WTC11 (cell line): ENCODE measurements at regions not wholly inside any gene's neighbourhood (a gene's known extent, or its start where the extent isn't known, plus 50 kb on each side); places are given as distances from the start of the nearest gene placed in this dataset.

Source experiments
- ATAC-seq: fragments of 200-7000 bp; cut with Tn5 transposase; 2 replicates; pipeline ENCODE4 v1.10.0; 2021; ENCODE audit warnings: mild to moderate bottlenecking, moderate library complexity
- CTCF ChIA-PET: fragments of 300-600 bp; sonication (Branson Sonifier 250); formaldehyde crosslinking; loops from one replicate; lab custom pipeline; 2021; ENCODE audit warnings: antibody characterized with exemption; lab: Charles Lee
- POLR2A ChIA-PET: fragments of 350-600 bp; sonication (Branson Sonifier 250); formaldehyde crosslinking; loops from one replicate; lab custom pipeline; 2021; ENCODE audit warnings: antibody characterized with exemption; lab: Charles Lee
- DNase-seq: peaks from one replicate; pipeline ENCODE4 v3.0.0; 2021; ENCODE audit warnings: low spot score
- H3K27ac Mint-ChIP-seq: 2 replicates; pipeline ENCODE4 v1.8.0; 2021; ENCODE audit warnings: mixed read lengths
- H3K27me3 Mint-ChIP-seq: 2 replicates; pipeline ENCODE4 v1.8.0; 2021; ENCODE audit warnings: low read depth, mild to moderate bottlenecking, moderate library complexity, mixed read lengths
- H3K36me3 Mint-ChIP-seq: 2 replicates; pipeline ENCODE4 v1.8.0; 2021; ENCODE audit warnings: mixed read lengths
- H3K4me1 Mint-ChIP-seq: 2 replicates; pipeline ENCODE4 v1.8.0; 2022; ENCODE audit warnings: mixed read lengths
- H3K4me3 Mint-ChIP-seq: 2 replicates; pipeline ENCODE4 v1.8.0; 2021; ENCODE audit warnings: mild to moderate bottlenecking, moderate library complexity, mixed read lengths
- H3K9me3 Mint-ChIP-seq: 2 replicates; pipeline ENCODE4 v1.8.0; 2021; ENCODE audit warnings: mixed read lengths
- AFF4 ChIP-seq: sonication (generic); formaldehyde crosslinking; IDR thresholded peaks from 2 replicates; pipeline ENCODE4 v1.8.1; 2023; ENCODE audit warnings: mild to moderate bottlenecking, missing genetic modification reagents, borderline replicate concordance
- ATF1 ChIP-seq: sonication (generic); formaldehyde crosslinking; IDR thresholded peaks from 2 replicates; pipeline ENCODE4 v1.8.1; 2023; ENCODE audit warnings: mild to moderate bottlenecking, moderate library complexity, missing genetic modification reagents
- ATF2 ChIP-seq: sonication (generic); formaldehyde crosslinking; IDR thresholded peaks from 2 replicates; pipeline ENCODE4 v1.8.1; 2022; ENCODE audit warnings: low read depth, missing genetic modification reagents, borderline replicate concordance
- CBFB ChIP-seq: sonication (generic); formaldehyde crosslinking; IDR thresholded peaks from 2 replicates; pipeline ENCODE4 v1.8.1; 2022; ENCODE audit warnings: mild to moderate bottlenecking, low read depth, missing genetic modification reagents
- CREB1 ChIP-seq: sonication (generic); formaldehyde crosslinking; IDR thresholded peaks from 2 replicates; pipeline ENCODE4 v1.8.0; 2023; ENCODE audit warnings: mild to moderate bottlenecking, missing genetic modification reagents
- EMX1 ChIP-seq: fragments of 250-450 bp; sonication (Bioruptor Pico); IDR thresholded peaks from 2 replicates; pipeline ENCODE4 v1.8.0; 2021; ENCODE audit warnings: mild to moderate bottlenecking
- FOXP1 ChIP-seq: sonication (generic); formaldehyde crosslinking; IDR thresholded peaks from 2 replicates; pipeline ENCODE4 v1.8.0; 2022; ENCODE audit warnings: missing genetic modification reagents, mild to moderate bottlenecking, moderate library complexity, borderline replicate concordance
- HMGA2 ChIP-seq: fragments of 250-450 bp; sonication (Bioruptor Pico); IDR thresholded peaks from 2 replicates; pipeline ENCODE4 v1.4.0; 2021; ENCODE audit warnings: mild to moderate bottlenecking, moderate library complexity
- IRF2 ChIP-seq: sonication (generic); formaldehyde crosslinking; IDR thresholded peaks from 2 replicates; pipeline ENCODE4 v1.8.0; 2022; ENCODE audit warnings: low read depth, missing genetic modification reagents, borderline replicate concordance
- JUN ChIP-seq: sonication (generic); formaldehyde crosslinking; IDR thresholded peaks from 2 replicates; pipeline ENCODE4 v1.8.0; 2023; ENCODE audit warnings: mild to moderate bottlenecking, missing genetic modification reagents
- KAT7 ChIP-seq: sonication (generic); formaldehyde crosslinking; IDR thresholded peaks from 2 replicates; pipeline ENCODE4 v1.8.1; 2023; ENCODE audit warnings: missing genetic modification reagents, mild to moderate bottlenecking, borderline replicate concordance
- NFATC4 ChIP-seq: fragments of 250-450 bp; sonication (Bioruptor Pico); IDR thresholded peaks from 2 replicates; pipeline ENCODE4 v1.9.0; 2021; ENCODE audit warnings: mild to moderate bottlenecking
- NFE2L1 ChIP-seq: sonication (generic); formaldehyde crosslinking; IDR thresholded peaks from 2 replicates; pipeline ENCODE4 v1.8.1; 2023; ENCODE audit warnings: missing genetic modification reagents
- NR3C1 ChIP-seq: sonication (generic); formaldehyde crosslinking; conservative IDR thresholded peaks from 2 replicates; pipeline ENCODE4 v1.8.1; 2023; ENCODE audit warnings: low read depth, mild to moderate bottlenecking, missing genetic modification reagents
- RORB ChIP-seq: fragments of 250-450 bp; sonication (Bioruptor Pico); IDR thresholded peaks from 2 replicates; pipeline ENCODE4 v1.9.0; 2021; ENCODE audit warnings: mild to moderate bottlenecking
- SMAD3 ChIP-seq: sonication (generic); formaldehyde crosslinking; IDR thresholded peaks from 2 replicates; pipeline ENCODE4 v1.8.0; 2022; ENCODE audit warnings: missing genetic modification reagents, mild to moderate bottlenecking, borderline replicate concordance
- SMAD4 ChIP-seq: sonication (generic); formaldehyde crosslinking; IDR thresholded peaks from 2 replicates; pipeline ENCODE4 v1.8.0; 2022; ENCODE audit warnings: mild to moderate bottlenecking, missing genetic modification reagents
- TP53 ChIP-seq: sonication (generic); formaldehyde crosslinking; IDR thresholded peaks from 2 replicates; pipeline ENCODE4 v1.8.1; 2023; ENCODE audit warnings: mild to moderate bottlenecking, missing genetic modification reagents
- USF1 ChIP-seq: sonication (generic); formaldehyde crosslinking; IDR thresholded peaks from 2 replicates; pipeline ENCODE4 v1.8.0; 2022; ENCODE audit warnings: mild to moderate bottlenecking, missing genetic modification reagents
- ZNF121 ChIP-seq: sonication (generic); formaldehyde crosslinking; IDR thresholded peaks from 2 replicates; pipeline ENCODE4 v1.8.0; 2023; ENCODE audit warnings: missing genetic modification reagents
- ZNF416 ChIP-seq: fragments of 250-450 bp; sonication (Bioruptor Pico); IDR thresholded peaks from 2 replicates; pipeline ENCODE4 v1.9.0; 2021; ENCODE audit warnings: mild to moderate bottlenecking, inconsistent platforms
- ZNF671 ChIP-seq: fragments of 250-450 bp; sonication (Bioruptor Pico); IDR thresholded peaks from 2 replicates; pipeline ENCODE4 v1.8.0; 2021; ENCODE audit warnings: mild to moderate bottlenecking
- TF ChIP-seq, protein P1 (sequence below): fragments of 250-450 bp; sonication (Bioruptor Pico); IDR thresholded peaks from 2 replicates; pipeline ENCODE4 v1.9.0; 2021; ENCODE audit warnings: moderate library complexity, mild to moderate bottlenecking, inconsistent platforms, borderline replicate concordance
- TF ChIP-seq, protein P2 (sequence below): fragments of 200-600 bp; IDR thresholded peaks from 2 replicates; pipeline ENCODE4 v1.8.0; 2022; ENCODE audit warnings: antibody characterized with exemption
- TF ChIP-seq, protein P3 (sequence below): sonication (generic); formaldehyde crosslinking; IDR thresholded peaks from 2 replicates; pipeline ENCODE4 v1.8.1; 2023; ENCODE audit warnings: mild to moderate bottlenecking, missing genetic modification reagents
- TF ChIP-seq, protein P4 (sequence below): sonication (generic); formaldehyde crosslinking; IDR thresholded peaks from 2 replicates; pipeline ENCODE4 v1.8.1; 2023; ENCODE audit warnings: mild to moderate bottlenecking, missing genetic modification reagents

GRCh38 chr18:67790527-67790926 lies 274.0 kb upstream of the DSEL start:
- TF ChIP-seq IRF2 (CRISPR knock-in tag) (no peak), FOXP1 (no peak), USF1 (CRISPR knock-in tag) (no peak), NFATC4 (CRISPR knock-in tag) (no peak), SMAD4 (CRISPR knock-in tag) (no peak), TP53 (CRISPR knock-in tag) (no peak), AFF4 (no peak), JUN (no peak), CREB1 (CRISPR knock-in tag) (no peak), CBFB (CRISPR knock-in tag) (no peak), HMGA2 (CRISPR knock-in tag) (no peak), KAT7 (no peak)
- TF ChIP-seq, protein P1, sequence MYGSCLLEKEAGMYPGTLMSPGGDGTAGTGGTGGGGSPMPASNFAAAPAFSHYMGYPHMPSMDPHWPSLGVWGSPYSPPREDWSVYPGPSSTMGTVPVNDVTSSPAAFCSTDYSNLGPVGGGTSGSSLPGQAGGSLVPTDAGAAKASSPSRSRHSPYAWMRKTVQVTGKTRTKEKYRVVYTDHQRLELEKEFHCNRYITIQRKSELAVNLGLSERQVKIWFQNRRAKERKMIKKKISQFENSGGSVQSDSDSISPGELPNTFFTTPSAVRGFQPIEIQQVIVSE, result no peak
- TF ChIP-seq, protein P2, sequence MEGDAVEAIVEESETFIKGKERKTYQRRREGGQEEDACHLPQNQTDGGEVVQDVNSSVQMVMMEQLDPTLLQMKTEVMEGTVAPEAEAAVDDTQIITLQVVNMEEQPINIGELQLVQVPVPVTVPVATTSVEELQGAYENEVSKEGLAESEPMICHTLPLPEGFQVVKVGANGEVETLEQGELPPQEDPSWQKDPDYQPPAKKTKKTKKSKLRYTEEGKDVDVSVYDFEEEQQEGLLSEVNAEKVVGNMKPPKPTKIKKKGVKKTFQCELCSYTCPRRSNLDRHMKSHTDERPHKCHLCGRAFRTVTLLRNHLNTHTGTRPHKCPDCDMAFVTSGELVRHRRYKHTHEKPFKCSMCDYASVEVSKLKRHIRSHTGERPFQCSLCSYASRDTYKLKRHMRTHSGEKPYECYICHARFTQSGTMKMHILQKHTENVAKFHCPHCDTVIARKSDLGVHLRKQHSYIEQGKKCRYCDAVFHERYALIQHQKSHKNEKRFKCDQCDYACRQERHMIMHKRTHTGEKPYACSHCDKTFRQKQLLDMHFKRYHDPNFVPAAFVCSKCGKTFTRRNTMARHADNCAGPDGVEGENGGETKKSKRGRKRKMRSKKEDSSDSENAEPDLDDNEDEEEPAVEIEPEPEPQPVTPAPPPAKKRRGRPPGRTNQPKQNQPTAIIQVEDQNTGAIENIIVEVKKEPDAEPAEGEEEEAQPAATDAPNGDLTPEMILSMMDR, result no peak
- TF ChIP-seq, protein P3, sequence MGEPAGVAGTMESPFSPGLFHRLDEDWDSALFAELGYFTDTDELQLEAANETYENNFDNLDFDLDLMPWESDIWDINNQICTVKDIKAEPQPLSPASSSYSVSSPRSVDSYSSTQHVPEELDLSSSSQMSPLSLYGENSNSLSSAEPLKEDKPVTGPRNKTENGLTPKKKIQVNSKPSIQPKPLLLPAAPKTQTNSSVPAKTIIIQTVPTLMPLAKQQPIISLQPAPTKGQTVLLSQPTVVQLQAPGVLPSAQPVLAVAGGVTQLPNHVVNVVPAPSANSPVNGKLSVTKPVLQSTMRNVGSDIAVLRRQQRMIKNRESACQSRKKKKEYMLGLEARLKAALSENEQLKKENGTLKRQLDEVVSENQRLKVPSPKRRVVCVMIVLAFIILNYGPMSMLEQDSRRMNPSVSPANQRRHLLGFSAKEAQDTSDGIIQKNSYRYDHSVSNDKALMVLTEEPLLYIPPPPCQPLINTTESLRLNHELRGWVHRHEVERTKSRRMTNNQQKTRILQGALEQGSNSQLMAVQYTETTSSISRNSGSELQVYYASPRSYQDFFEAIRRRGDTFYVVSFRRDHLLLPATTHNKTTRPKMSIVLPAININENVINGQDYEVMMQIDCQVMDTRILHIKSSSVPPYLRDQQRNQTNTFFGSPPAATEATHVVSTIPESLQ (CRISPR knock-in tag), result no peak
- H3K27ac Mint-ChIP-seq, result no peak overlapping the region
- no peaks in the 10 kb centered on the region for H3K4me1 Mint-ChIP-seq
- H3K4me3 Mint-ChIP-seq, result no peak overlapping the region
- ChIA-PET POLR2A (no interaction called here), CTCF (no interaction called here)
- peaks cover 3% of the 10 kb centered on the region; the same call in 1 of the 2 replicates for H3K9me3 Mint-ChIP-seq
- H3K36me3 Mint-ChIP-seq, result no peaks in the 10 kb centered on the region
- ATAC-seq, result no peak
- DNase-seq, result no peak
- no peaks in the 10 kb centered on the region for H3K27me3 Mint-ChIP-seq

- no peaks in the 10 kb centered on the region for H3K27me3 Mint-ChIP-seq
- POLR2A ChIA-PET, result no interaction called here
- ATAC-seq (no peak; the same call in 1 of the 2 replicates), DNase-seq (no peak)
- CTCF ChIA-PET, result no interaction called here
- no peak for TF ChIP-seq SMAD3 (CRISPR knock-in tag)
- TF ChIP-seq EMX1 (CRISPR knock-in tag), result no peak
- TF ChIP-seq NFE2L1 (CRISPR knock-in tag), result no peak
- TF ChIP-seq, protein P4, sequence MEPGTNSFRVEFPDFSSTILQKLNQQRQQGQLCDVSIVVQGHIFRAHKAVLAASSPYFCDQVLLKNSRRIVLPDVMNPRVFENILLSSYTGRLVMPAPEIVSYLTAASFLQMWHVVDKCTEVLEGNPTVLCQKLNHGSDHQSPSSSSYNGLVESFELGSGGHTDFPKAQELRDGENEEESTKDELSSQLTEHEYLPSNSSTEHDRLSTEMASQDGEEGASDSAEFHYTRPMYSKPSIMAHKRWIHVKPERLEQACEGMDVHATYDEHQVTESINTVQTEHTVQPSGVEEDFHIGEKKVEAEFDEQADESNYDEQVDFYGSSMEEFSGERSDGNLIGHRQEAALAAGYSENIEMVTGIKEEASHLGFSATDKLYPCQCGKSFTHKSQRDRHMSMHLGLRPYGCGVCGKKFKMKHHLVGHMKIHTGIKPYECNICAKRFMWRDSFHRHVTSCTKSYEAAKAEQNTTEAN (CRISPR knock-in tag), result no peak
- no peak for TF ChIP-seq ZNF671 (CRISPR knock-in tag)
- TF ChIP-seq ZNF121 (CRISPR knock-in tag), result no peak
- no peak for TF ChIP-seq ATF1
- TF ChIP-seq NR3C1 (CRISPR knock-in tag), result no peak
- TF ChIP-seq RORB (CRISPR knock-in tag), result no peak
- no peak for TF ChIP-seq ZNF416 (CRISPR knock-in tag)
- no peak for TF ChIP-seq ATF2 (CRISPR knock-in tag)
- TF ChIP-seq KAT7, result no peak
- no peak overlapping the region for H3K27ac Mint-ChIP-seq
- H3K9me3 Mint-ChIP-seq, result peaks cover 3% of the 10 kb centered on the region; the same call in 1 of the 2 replicates
- H3K4me3 Mint-ChIP-seq, result no peak overlapping the region
- H3K36me3 Mint-ChIP-seq, result no peaks in the 10 kb centered on the region
- no peaks in the 10 kb centered on the region for H3K4me1 Mint-ChIP-seq
Measured at GRCh38 chr18:67789165-67789545, 272.6 kb upstream of the DSEL start.
